ENCODE measurements at regions not wholly inside any gene's neighbourhood (a gene's known extent, or its start where the extent isn't known, plus 50 kb on each side); places are given as distances from the start of the nearest gene placed in this dataset.
"Not testable (repeated sequence)": the region's sequence is repeated elsewhere in the genome, so short reads cannot be mapped to it uniquely, and the experiment has no call there.

DNA sequence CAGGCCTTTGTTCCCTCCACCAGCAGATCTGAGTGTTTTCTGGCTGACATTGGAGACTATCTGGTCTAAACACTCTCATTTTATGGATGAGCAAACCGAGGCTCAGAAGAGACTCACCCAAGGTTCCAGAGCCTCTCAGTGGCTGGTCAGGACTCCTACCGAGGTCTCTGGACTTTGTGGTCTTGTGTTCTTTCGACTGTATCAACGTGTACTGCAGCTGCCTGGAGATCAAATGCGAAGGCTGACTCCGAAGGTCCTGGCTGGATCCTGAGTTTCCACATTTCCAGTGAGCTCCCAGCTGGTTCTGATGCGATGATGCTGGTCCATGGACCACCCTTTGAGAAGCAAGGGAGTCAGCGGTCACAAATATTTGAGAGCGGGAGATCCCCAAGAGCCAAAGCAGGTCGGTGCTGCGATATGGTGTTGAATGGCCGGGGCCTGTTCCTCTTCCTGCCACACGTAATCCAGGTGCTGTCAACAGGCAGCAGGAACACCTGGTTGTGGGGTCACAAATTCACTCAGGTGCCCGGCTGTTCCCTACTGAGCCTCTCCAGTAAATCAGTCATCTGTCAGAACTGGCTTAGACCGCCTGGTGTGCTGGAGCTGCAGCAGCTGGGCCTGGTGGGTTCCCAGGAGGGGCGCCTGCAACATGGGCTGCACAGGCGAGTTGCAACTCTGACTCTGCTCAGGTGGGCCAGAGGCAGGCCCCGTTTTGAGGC, 94.8 kb upstream of the USP24 start:
- DNase-seq (ENCODE audit: low read depth in 1 of 2, low spot score in 1 of 2), result no peak

DNA sequence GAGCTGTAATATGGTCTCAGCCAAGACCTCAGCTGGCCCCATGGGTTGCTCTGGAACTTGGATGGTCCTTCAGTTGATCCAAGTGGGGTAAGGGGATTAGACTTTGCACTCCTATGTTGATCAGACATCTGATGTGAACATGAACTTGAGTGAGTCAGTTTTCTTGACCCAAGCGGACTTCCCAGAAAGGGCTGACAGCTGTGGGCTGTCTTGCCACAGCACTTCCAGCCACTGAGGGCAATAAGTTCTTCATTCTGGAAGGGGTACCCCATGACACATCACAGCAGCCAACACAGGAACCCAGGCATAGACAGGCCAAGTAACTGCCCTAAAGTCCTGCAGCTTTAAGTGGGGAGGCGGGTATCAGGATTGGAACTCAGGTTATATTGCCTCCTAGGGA, 93.9 kb upstream of the USP24 start:
- no peak for DNase-seq (ENCODE audit: low read depth in 1 of 2, low spot score in 1 of 2)

DNA sequence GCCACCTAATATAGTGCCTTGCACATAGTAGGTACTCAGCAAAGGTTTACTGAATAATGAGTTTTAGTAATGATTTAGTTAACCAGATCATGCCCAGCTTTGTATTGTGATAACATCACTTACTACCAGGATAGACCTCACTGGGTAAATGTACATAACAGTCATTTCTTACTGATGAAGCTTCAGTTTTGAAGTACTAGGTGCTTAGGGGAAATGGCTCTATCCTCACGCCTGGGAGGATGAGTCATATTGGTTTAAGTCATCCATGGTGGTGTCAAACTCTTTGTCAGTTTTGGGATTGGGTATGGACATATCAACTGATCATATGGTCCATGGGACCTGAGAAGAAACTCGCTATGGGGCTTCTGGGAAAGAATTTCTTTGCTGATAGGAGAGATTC, 90.6 kb upstream of the USP24 start:
- DNase-seq (ENCODE audit: low read depth in 1 of 2, low spot score in 1 of 2), result no peak

DNA sequence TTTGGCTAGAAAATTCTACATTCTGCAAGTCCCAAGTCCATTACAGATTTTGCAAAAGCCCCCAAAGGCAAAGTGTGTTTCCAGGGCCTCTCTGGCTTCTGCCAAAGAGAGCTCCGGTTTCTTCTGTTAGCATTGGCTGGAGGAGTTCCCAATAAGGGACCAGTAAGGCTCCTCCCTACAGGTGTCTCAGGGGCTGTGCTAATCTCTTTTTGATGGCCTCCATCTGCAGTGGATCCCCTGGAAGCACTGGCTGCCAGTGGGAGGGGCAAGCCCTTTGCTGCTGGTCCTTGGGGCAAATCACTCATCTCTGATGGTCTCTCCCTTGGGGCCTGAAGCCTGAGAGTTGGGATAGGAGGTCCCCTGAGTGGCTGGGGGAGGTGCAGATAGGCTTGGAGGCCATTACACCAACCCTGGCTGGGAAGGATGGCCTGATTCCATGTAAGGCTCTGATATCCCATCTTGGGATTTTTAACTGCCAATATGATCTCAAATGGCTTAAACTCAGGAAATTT, 89.1 kb upstream of the USP24 start:
- DNase-seq (ENCODE audit: low read depth in 1 of 2, low spot score in 1 of 2), result no peak

DNA sequence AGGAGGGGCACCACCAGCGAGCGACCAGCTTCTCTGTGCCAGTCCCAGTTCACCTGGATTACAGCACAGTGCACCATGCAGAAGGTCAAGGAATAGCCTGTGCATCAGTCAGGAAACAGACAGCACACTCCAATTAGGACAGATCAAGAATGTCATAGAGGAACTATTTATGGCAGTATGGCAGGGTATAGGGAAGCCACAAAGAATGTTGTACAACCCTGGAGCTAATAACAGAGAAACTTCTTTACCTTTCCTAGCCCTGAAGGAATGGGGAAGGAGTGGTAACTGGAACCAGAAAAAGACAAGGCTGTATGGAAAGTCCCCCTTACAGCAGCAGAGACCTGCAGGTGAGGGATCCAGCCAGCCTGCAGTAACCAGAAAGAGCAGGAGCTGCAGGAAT, 87.8 kb upstream of the USP24 start:
- no peak for DNase-seq (ENCODE audit: low read depth in 1 of 2, low spot score in 1 of 2)

DNA sequence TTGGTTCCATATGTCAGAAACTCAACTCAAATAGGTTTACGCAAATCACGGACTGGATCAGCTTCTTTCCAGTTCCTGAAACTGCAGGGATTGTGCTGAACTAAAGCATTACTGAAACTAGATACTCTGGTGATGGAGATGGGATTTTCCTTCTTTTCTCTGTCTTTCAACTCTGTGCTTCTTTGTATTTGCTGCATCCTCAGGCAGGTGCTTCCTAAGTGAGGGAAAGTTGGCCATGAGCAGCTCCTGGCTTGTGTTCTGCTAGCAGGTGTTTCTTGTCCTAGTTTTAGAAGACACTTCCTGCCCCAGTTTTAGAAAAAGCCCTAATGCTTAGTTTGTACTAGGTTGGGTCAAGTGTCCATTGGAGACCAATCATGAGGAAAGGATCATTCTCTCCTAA, 86.7 kb upstream of the USP24 start:
- DNase-seq (ENCODE audit: low read depth in 1 of 2, low spot score in 1 of 2), result no peak

DNA sequence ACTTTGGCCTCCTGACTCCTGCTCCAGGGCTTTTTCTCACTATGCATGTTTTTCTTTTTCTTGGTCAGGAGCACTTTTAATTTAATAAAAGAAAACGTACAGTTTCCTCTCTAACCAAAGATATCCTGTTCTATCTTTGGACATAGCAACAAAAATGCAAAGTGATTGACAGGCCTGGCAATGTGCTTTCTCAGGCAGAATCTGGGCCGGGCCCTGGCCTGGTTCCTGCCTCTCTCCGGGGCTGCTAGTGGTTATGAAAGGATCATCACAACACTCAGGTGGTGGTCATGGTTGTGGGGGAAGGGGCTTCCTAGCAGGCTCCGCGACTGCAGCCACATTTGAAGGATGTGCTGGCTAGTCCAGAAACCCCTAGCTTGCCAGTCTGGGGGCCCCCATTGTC, 85.8 kb upstream of the USP24 start:
- no peak for DNase-seq (ENCODE audit: low read depth in 1 of 2, low spot score in 1 of 2)

DNA sequence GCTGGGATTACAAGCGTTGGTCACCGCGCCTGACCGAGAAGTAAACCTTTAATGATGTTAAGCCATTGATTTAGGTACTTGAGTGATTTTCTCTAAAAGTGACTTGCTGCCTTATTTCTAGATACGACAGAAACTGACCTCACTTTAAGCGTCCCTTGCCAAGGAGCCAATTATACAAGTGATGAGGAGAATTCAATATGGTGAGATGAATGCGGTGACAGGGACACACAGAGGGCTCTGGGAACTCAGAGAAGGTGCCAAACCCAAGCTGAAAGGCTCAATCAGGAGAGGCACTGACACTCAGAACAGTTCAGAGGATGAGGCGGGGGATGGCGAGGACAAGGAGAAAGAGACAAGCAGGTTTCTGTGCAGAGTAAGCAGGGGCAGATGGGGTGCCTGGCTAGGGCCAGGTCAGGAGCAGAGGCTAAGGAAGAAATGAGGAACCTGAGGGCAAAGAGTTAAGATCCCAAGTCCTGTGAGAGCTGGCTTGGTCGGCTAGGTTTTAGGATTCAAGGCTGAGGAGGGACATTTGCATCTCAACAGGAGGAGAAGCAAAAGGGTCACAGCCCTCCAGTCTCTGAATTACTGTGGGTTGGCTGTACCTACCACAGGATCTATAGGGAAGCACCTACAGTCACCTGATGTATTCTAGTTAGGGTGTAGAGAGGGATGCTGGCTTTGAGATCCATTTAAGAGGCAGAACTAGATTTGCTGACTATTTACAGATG, 83.2 kb upstream of the USP24 start:
- no peak for DNase-seq (ENCODE audit: low read depth in 1 of 2, low spot score in 1 of 2)

DNA sequence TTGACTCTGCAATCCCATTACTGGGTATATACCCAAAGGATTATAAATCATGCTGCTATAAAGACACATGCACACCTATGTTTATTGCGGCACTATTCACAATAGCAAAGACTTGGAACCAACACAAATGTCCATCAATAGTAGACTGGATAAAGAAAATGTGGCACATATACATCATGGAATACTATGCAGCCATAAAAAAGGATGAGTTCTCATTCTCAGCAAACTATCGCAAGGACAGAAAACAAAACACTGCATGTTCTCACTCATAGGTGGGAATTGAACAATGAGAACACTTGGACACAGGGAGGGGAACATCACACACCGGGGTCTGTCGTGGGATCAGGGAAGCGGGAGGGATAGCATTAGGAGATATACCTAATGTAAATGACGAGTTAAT, 81.1 kb upstream of the USP24 start:
- DNase-seq (ENCODE audit: low read depth in 1 of 2, low spot score in 1 of 2), result not testable (repeated sequence)

DNA sequence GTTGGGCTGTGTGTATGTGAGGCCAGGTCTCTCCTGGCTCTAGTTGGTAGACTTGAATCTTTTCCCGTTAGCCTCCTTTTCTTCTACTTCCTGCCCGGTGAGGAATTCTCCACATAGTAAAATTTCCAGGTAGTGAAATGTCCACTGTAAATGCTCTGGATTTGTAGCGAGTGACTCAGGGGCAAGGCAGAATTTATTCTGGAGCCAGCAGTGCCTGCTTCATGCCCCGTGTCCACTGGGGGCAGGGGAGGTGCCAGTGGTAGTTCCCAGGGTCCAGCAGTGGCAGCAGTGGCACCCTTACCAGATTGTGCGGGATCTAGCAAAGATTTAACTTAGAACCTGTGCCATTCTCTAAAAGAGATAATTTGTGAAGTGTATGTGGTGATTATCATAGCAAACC, 74.5 kb upstream of the USP24 start:
- no peak for DNase-seq (ENCODE audit: low read depth in 1 of 2, low spot score in 1 of 2)

DNA sequence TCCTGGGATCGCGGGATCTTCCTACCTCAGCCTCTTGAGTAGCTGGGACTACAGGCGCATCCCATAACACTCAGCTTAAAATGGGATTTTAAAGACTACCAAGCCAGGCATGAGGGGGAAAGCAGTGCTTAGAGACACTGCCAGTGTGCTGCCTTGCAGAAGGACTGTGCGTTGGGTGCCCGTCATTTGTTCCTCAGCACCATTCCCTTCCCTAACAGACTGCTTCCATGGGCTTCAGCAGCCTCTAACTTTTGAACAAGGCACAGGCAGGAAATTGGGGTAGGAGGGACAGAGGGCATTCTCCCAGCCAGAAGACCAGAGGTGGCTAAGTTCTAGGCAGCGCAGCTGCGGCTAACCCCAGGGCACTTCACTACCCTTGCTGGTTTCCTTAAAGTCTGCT, 73.9 kb upstream of the USP24 start:
- no peak for DNase-seq (ENCODE audit: low read depth in 1 of 2, low spot score in 1 of 2)

DNA sequence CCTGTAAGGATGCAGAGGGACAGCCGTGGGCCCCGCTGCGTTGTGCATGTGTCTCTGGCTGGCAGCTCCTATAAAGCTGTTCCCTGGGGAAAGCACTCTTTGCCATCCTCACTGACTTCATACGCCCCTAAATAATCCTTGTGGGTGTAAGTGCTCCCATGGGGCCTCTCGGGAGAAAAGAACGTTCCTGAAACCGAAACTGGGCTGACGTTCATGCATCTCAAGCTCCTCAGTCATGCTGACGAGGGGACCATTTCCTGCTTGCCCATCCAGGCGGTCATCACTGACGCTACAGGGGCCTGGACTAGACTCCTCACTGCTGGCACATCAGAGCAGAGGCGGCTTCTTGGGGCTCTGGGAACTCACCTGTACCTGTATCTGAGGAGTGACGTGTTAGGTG, 73.1 kb upstream of the USP24 start:
- no peak for DNase-seq (ENCODE audit: low read depth in 1 of 2, low spot score in 1 of 2)

DNA sequence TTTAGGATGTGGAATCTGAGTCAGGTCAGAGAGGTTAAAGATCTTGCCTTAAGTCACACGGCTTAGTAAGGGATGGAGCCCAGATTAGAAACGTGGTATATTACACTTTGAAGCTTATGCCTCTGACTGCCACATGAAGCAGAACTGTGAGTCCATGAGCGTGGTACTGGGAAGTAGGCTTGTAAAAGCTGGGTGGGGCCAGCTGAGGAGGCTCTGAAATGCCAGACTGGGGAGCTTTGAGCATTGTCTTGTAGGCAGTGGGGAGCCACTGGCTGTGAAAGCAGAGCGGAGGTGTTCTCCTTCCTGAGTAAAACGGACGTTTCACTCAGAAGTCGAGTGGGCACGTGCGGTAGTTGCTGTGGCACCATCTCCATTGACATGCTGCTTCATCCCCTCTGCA, 72.6 kb upstream of the USP24 start:
- DNase-seq (ENCODE audit: low read depth in 1 of 2, low spot score in 1 of 2), result no peak

DNA sequence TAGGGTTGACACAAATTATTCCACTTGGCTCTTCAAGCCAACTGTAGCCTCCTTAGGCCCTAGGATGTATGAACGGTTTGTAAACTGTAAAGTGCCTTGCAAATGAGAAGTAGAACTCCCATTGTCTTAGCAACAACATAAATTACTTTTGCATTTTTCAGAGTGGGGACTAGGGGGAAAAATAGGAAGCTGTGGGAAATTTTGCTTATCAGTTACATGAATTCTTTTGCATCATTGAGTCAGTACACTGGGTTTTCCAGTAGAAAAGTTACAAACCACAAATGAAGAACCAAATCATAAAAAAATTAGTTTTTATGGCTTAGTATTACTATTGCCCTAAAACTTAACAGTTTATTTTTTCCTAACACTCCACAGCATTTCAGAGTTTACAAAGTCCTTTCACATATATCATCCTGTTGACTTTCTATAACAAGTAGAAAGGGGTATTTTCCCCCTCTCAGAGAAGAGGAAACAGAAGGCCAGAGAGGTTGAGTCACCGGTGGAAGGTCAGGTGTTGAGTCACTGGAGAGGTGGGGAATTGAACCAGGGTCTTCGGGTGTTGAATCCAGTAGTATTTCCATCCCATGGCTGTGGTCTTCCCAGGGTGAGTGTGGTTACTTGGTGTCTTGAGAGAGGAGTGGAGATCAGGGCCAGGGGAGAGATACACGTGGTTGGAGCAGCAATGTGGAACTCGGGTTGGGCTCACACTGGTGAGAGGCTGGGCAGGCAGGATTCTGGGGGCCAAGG, 71.9 kb upstream of the USP24 start:
- no peak for DNase-seq (ENCODE audit: low read depth in 1 of 2, low spot score in 1 of 2)

DNA sequence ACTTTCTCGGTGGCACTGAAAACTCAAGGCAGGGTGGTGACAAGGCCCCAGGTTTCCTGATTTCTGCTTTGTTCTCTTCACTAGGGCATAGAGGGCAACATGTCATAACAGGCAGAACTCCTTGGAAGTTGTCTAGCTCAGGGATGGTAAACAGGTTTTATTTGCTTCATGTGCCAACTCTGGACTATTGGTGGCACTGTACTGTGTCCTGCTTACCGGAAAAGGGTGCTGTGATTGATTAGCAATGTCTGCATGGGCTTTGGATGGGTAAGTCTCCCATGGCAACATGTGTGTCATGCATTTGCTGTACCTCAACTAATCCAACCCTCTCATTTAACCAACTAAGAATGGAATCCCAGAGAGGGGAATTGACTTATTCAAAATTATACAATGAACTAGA, 70.7 kb upstream of the USP24 start:
- DNase-seq (ENCODE audit: low read depth in 1 of 2, low spot score in 1 of 2), result no peak

DNA sequence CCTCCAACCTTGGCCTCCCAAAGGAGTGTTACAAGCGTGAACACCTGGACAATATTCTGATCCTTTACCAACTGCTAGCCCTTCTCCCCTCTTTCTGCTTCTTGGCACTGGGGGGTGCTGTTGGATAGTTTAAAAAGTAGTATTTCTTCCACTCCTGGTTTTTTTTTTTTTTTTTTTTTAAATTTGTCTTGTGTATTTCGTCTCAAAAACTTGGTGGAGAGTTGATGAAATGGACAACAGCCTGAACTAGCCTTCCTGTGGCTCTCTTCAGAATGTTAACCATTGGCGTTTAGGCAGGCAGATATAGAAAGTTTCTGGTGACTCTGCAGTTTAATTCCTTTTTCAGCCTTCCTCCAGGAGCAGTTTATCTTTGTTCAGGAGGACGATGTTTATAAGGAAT, 69.7 kb upstream of the USP24 start:
- no peak for DNase-seq (ENCODE audit: low read depth in 1 of 2, low spot score in 1 of 2)

DNA sequence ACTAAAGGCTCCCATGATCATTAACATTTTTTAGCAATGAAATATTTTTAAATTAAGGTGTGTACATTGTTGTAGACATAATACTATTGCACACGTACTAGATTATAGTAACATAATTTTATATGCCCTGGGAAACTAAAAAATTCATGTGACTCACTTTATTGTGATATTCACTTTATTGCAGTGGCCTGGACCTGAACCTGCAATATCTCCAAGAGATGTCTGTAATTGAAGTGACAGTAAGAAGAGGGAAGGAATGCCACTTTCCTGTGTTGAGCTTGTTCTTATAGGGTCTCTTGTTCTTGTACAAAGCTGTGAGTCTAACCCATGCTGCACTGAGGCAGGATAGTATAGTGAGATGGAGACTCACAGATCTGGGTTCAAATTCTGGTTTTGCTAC, 66.9 kb upstream of the USP24 start:
- DNase-seq (ENCODE audit: low read depth in 1 of 2, low spot score in 1 of 2), result no peak

DNA sequence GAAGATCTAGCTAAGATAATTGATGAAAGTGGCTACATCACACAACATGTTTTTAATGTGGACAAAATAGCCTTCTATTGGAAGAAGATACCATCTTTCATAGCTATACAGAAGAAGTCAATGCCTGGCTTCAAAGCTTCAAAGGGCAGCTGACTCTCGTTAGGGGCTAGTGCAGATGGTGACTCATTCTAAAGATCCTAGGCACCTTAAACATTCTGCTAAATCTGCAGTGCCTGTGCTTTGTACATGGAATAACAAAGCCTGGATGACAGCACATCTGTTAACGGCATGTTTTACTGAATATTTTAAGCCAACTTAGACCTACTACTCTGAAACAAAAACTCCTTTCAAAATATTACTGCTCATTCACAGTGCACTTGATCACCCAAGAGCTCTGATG, 65.6 kb upstream of the USP24 start:
- no peak for DNase-seq (ENCODE audit: low read depth in 1 of 2, low spot score in 1 of 2)

DNA sequence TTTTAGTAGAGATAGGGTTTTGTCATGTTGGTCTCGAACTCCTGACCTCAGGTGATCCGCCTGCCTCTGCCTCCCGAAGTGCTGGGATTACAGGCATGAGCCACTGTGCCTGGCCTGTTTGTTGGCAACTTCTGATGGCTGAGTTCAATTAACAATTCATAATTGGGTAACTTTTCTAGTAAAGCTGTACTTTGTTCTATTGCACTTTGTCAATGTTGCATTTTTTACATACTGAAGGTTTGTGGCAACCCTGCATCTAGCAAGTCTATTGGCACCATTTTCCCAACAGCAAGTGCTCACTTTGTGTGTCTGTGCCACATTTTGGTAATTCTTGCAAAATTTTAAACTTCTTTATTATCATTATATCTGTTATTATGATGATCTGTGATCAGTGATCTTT, 64.5 kb upstream of the USP24 start:
- DNase-seq (ENCODE audit: low read depth in 1 of 2, low spot score in 1 of 2), result no peak

DNA sequence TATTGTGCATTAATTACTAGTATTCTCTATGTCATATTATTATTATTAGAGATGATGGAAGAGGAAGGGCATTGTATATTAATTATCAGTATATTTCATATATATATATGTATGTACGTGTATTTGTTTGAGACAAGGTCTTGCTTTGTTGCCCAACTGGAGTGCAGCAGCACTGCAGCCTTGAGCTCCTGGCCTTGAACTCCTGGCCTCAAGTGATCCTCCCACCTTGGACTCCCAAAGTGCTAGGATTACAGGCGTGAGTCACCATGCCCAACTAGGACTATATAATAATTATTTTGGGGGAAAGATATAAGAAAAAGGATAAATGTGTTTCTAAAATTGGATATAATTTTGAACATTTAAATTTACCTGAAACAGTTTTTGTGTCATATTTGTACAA, 63.2 kb upstream of the USP24 start:
- DNase-seq (ENCODE audit: low read depth in 1 of 2, low spot score in 1 of 2), result no peak

DNA sequence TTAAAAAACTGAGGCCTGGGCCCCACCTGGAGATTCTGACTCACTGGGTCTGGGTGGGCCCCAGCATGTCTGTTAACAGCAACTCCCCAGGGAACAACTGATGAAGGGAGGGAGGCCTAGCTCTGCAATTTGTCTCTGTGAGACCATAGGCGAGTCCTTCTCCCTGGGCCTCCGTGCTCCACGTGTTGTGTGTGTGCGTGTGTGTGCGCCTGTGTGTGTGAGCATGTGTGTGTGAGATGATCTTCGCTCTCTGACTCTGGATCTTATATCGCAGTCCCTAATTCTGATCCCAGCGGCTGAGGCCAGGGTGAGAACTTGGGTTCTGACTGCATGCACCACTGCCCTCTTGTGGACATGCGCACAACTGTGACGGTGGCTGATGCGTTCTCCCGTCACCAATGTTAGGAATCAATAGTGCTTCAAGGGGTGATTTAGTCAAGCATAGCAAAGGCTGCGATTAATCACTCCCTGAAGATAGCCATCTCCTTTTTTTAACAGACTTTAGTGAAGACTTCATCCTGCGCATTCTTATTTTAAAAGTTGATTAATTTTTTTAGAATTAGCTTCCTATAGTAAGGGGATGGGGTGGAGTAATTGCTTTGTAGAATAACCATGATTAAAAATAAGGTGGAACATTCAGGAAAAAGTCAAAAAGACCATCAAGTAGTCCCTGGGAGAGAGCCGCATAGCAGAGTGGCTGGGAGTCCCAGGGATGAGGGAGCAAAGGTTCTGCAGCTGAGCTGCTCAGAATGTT, 62.4 kb upstream of the USP24 start:
- DNase-seq (ENCODE audit: low read depth in 1 of 2, low spot score in 1 of 2), result peak; percentile 54 to 60
